SK-N-SH (cell line): ENCODE measurements at regions not wholly inside any gene's neighbourhood (a gene's known extent, or its start where the extent isn't known, plus 50 kb on each side); places are given as distances from the start of the nearest gene placed in this dataset.

Source experiments
- CTCF ChIA-PET: fragments of 300-600, 350-600 bp; formaldehyde crosslinking; extraction: SDS; loops from one replicate; lab custom pipeline; 2021; lab: Yijun Ruan, JAX
- POLR2A ChIA-PET: fragments of 350-600 bp; sonication (Branson Sonifier 250); formaldehyde crosslinking; extraction: SDS; loops from one replicate; lab custom pipeline; 2020; ENCODE audit warnings: antibody characterized with exemption, inconsistent platforms; lab: Yijun Ruan, JAX
- DNase-seq: peaks from one replicate; pipeline ENCODE4 v3.0.0; 2012
- H2AFZ ChIP-seq: fragments of 200-600 bp; sonication (generic); 2 replicates; pipeline ENCODE4 v1.8.1; 2016; ENCODE audit warnings: antibody characterized with exemption, mild to moderate bottlenecking, low read depth
- H3F3A ChIP-seq: fragments of 200-600 bp; sonication (generic); replicated peaks from 2 replicates; pipeline ENCODE3; 2016; ENCODE audit warnings: antibody characterized with exemption, mild to moderate bottlenecking; ENCODE audit not compliant: insufficient read depth
- H3K27ac ChIP-seq, 2 experiments: fragments of 200-500 bp in 1 of 2; fragments of 200-600 bp in 1 of 2; sonication (Bioruptor generic) in 1 of 2; sonication (generic), shearing (Covaris generic) in 1 of 2; 2 replicates each; pipeline versions ENCODE4 v1.5.1 to v1.6.1; 2014 to 2016; ENCODE audit warnings: low read depth in 2 of 2, inconsistent platforms in 1 of 2, low read length in 1 of 2, mild to moderate bottlenecking in 1 of 2, mixed read lengths in 1 of 2
- H3K27me3 ChIP-seq: fragments of 200-600 bp; sonication (generic), shearing (Covaris generic); 2 replicates; pipeline ENCODE4 v1.6.1; 2016; ENCODE audit warnings: mixed run types; ENCODE audit not compliant: insufficient read depth
- H3K36me3 ChIP-seq, 2 experiments: fragments of 200-500 bp in 1 of 2; fragments of 200-600 bp in 1 of 2; sonication (Bioruptor generic) in 1 of 2; sonication (generic) in 1 of 2; replicated peaks in 1 of 2; 2 replicates each; pipeline versions ENCODE3 to v1.5.1; 2014 to 2016; ENCODE audit warnings: low read length in 1 of 2, mild to moderate bottlenecking in 1 of 2; ENCODE audit not compliant: insufficient read depth in 2 of 2, control insufficient read depth in 1 of 2
- H3K4me1 ChIP-seq, 2 experiments: fragments of 200-500 bp in 1 of 2; fragments of 200-600 bp in 1 of 2; sonication (Bioruptor generic) in 1 of 2; sonication (generic), shearing (Covaris generic) in 1 of 2; 2 replicates each; pipeline versions ENCODE4 v1.5.1 to v1.6.1; 2014 to 2016; ENCODE audit warnings: low read depth in 1 of 2, low read length in 1 of 2, mixed run types in 1 of 2; ENCODE audit not compliant: insufficient read depth in 2 of 2, control insufficient read depth in 1 of 2
- H3K4me2 ChIP-seq: fragments of 200-600 bp; sonication (generic), shearing (Covaris generic); 2 replicates; pipeline ENCODE4 v1.6.1; 2017; ENCODE audit warnings: mixed run types
- H3K4me3 ChIP-seq, 2 experiments: fragments of 200-500 bp in 1 of 2; fragments of 200-600 bp in 1 of 2; sonication (Bioruptor generic) in 1 of 2; sonication (generic), shearing (Covaris generic) in 1 of 2; 2 replicates each; pipeline versions ENCODE4 v1.5.1 to v1.8.1; 2014 to 2016; ENCODE audit warnings: low read depth in 2 of 2, inconsistent platforms in 1 of 2, low read length in 1 of 2, mild to moderate bottlenecking in 1 of 2, mixed read lengths in 1 of 2, moderate library complexity in 1 of 2
- H3K79me2 ChIP-seq: fragments of 200-600 bp; sonication (generic); 2 replicates; pipeline ENCODE4 v1.8.1; 2017; ENCODE audit warnings: mild to moderate bottlenecking; ENCODE audit not compliant: insufficient read depth
- H3K9ac ChIP-seq: fragments of 200-600 bp; sonication (generic); 2 replicates; pipeline ENCODE4 v1.6.1; 2017; ENCODE audit warnings: mixed run types
- H3K9me2 ChIP-seq: fragments of 200-600 bp; sonication (generic); 2 replicates; pipeline ENCODE4 v1.6.1; 2017; ENCODE audit warnings: mixed run types
- H3K9me3 ChIP-seq: fragments of 200-600 bp; sonication (generic); 2 replicates; pipeline ENCODE4 v1.6.1; 2017; ENCODE audit warnings: mixed run types, mild to moderate bottlenecking, moderate library complexity
- H4K20me1 ChIP-seq: fragments of 200-600 bp; sonication (generic); 2 replicates; pipeline ENCODE4 v1.6.1; 2017; ENCODE audit warnings: mild to moderate bottlenecking, mixed run types; ENCODE audit not compliant: insufficient read depth
- CHD2 ChIP-seq: fragments of 150-350 bp; IDR thresholded peaks from 2 replicates; pipeline ENCODE4 v1.6.1; 2018; ENCODE audit warnings: low read length; ENCODE audit not compliant: partially characterized antibody
- EP300 ChIP-seq, 2 experiments: IDR thresholded peaks; 2 replicates each; pipeline versions ENCODE4 v1.4.0 to v1.6.1; 2012; ENCODE audit warnings: borderline replicate concordance in 1 of 2, low read depth in 1 of 2, low read length in 1 of 2
- EZH2phosphoT487 ChIP-seq: fragments of 200-600 bp; sonication (generic); IDR thresholded peaks from 2 replicates; pipeline ENCODE4 v1.6.1; 2017; ENCODE audit warnings: low read depth, mixed run types, mild to moderate bottlenecking, antibody characterized with exemption, moderate library complexity, borderline replicate concordance
- FOSL2 ChIP-seq: IDR thresholded peaks from 2 replicates; pipeline ENCODE4 v1.4.0; 2012; ENCODE audit warnings: low read depth, mild to moderate bottlenecking, moderate library complexity, borderline replicate concordance
- GABPA ChIP-seq: IDR thresholded peaks from 2 replicates; pipeline ENCODE4 v1.4.0; 2012; ENCODE audit warnings: low read depth, mild to moderate bottlenecking
- GATA2 ChIP-seq: sonication (generic); formaldehyde crosslinking; IDR thresholded peaks from 2 replicates; pipeline ENCODE4 v1.5.0; 2020; ENCODE audit warnings: mild to moderate bottlenecking, missing genetic modification reagents
- IRF3 ChIP-seq: fragments of 150-350 bp; IDR thresholded peaks from 2 replicates; pipeline ENCODE4 v1.6.1; 2016; ENCODE audit warnings: mild to moderate bottlenecking, low read depth, low read length
- MAX ChIP-seq: IDR thresholded peaks from 2 replicates; pipeline ENCODE4 v1.4.0; 2012; ENCODE audit warnings: low read depth
- NFIC ChIP-seq: IDR thresholded peaks from 2 replicates; pipeline ENCODE4 v1.4.0; 2012; ENCODE audit warnings: borderline replicate concordance
- PBX3 ChIP-seq: IDR thresholded peaks from 2 replicates; pipeline ENCODE4; 2012
- POLR2AphosphoS5 ChIP-seq: IDR thresholded peaks from 2 replicates; pipeline ENCODE4 v1.6.1; 2012; ENCODE audit warnings: low read depth, low read length
- REST ChIP-seq: IDR thresholded peaks from 2 replicates; pipeline ENCODE4 v1.6.1; 2012; ENCODE audit warnings: mild to moderate bottlenecking, low read depth, low read length, moderate library complexity
- RXRA ChIP-seq: IDR thresholded peaks from 2 replicates; pipeline ENCODE4 v1.4.0; 2012; ENCODE audit warnings: low read depth, mild to moderate bottlenecking, borderline replicate concordance
- SIN3A ChIP-seq: IDR thresholded peaks from 2 replicates; pipeline ENCODE4 v1.6.1; 2012; ENCODE audit warnings: low read depth, mild to moderate bottlenecking, low read length, moderate library complexity, borderline replicate concordance
- SMC3 ChIP-seq: IDR thresholded peaks from 2 replicates; pipeline ENCODE4 v1.6.1; 2012; ENCODE audit warnings: low read depth, low read length, improper control_type of control experiment
- TAF1 ChIP-seq: IDR thresholded peaks from 2 replicates; pipeline ENCODE4 v1.6.1; 2012; ENCODE audit warnings: low read depth, mild to moderate bottlenecking, low read length, moderate library complexity, borderline replicate concordance
- TCF12 ChIP-seq: IDR thresholded peaks from 2 replicates; pipeline ENCODE4 v1.4.0; 2012
- TEAD4 ChIP-seq: IDR thresholded peaks from 2 replicates; pipeline ENCODE4 v1.4.0; 2012; ENCODE audit warnings: mild to moderate bottlenecking, borderline replicate concordance; ENCODE audit not compliant: insufficient read depth
- WGBS: methylation state at CpG from one replicate; pipeline ENCODE4 v1.1.6; 2017; ENCODE audit warnings: low lambda C conversion rate; 5-methylcytosine and 5-hydroxymethylcytosine counted together

- no peak overlapping the region for H3K4me3 ChIP-seq
- H3K4me2 ChIP-seq: no peak overlapping the region
- H3K36me3 ChIP-seq: no peaks in the 10 kb centered on the region
- H3K9me2 ChIP-seq: no peaks in the 10 kb centered on the region
- CTCF ChIA-PET: interaction anchor here (1.9 kb wide), 1 partner anchor 11 kb away, joined by 4 read pairs; no protein-coding TSS in a partner anchor
- no peak overlapping the region for H3K27ac ChIP-seq
- no peaks in the 10 kb centered on the region for H3K79me2 ChIP-seq
- TF ChIP-seq PBX3: no peak
- TF ChIP-seq SIN3A: no peak
- TF ChIP-seq IRF3: no peak
- H3K9me3 ChIP-seq: no peaks in the 10 kb centered on the region
- peaks cover 7% of the 10 kb centered on the region; the same call in 1 of the 2 replicates for H3K27me3 ChIP-seq
- POLR2A ChIA-PET: no interaction called here
- no peaks in the 10 kb centered on the region for H3F3A ChIP-seq
- H3K4me1 ChIP-seq: no peaks in the 10 kb centered on the region
- WGBS: 0% methylated on average over 3 of the region's 3 CpGs
- no peaks in the 10 kb centered on the region for H4K20me1 ChIP-seq
- no peak for DNase-seq
- no peak overlapping the region for H3K9ac ChIP-seq
- no peak overlapping the region for H2AFZ ChIP-seq
These were observed 245.0 kb upstream of the SFRP2 start for GRCh38 chr4:154033921-154034320.

- peaks cover 7% of the 10 kb centered on the region; the same call in 1 of the 2 replicates for H3K27me3 ChIP-seq
- no peak overlapping the region for H3K27ac ChIP-seq
- H3K4me1 ChIP-seq: no peaks in the 10 kb centered on the region
- CTCF ChIA-PET: interaction anchor here (1.9 kb wide), 1 partner anchor 12 kb away, joined by 4 read pairs; no protein-coding TSS in a partner anchor
- no peak for DNase-seq
- H3K9me2 ChIP-seq: no peaks in the 10 kb centered on the region
- no peak for TF ChIP-seq TAF1
- TF ChIP-seq EZH2phosphoT487: no peak
- no peak for TF ChIP-seq SIN3A
- no peak for TF ChIP-seq CHD2
- TF ChIP-seq GABPA: no peak
- TF ChIP-seq GATA2 (CRISPR knock-in tag): no peak
- no peak for TF ChIP-seq TEAD4
- TF ChIP-seq PBX3: no peak
- no peak for TF ChIP-seq RXRA
- no peak for TF ChIP-seq FOSL2
- TF ChIP-seq SMC3: no peak
- TF ChIP-seq REST: no peak
- no peak for TF ChIP-seq POLR2AphosphoS5
- no peak for TF ChIP-seq TCF12
- TF ChIP-seq IRF3: no peak
- TF ChIP-seq NFIC: no peak
- TF ChIP-seq MAX: no peak
- no peak for TF ChIP-seq EP300 (IDR thresholded peaks at IDR 0.05; ENCODE audit: borderline replicate concordance in 1 of 2, low read depth in 1 of 2, low read length in 1 of 2)
- no peak overlapping the region for H3K9ac ChIP-seq
- H3F3A ChIP-seq: no peaks in the 10 kb centered on the region
- no peak overlapping the region for H3K4me2 ChIP-seq
- H3K36me3 ChIP-seq: no peaks in the 10 kb centered on the region
- no peak overlapping the region for H2AFZ ChIP-seq
- POLR2A ChIA-PET: no interaction called here
- 3% methylated on average over 3 of the region's 3 CpGs for WGBS
- no peaks in the 10 kb centered on the region for H3K79me2 ChIP-seq
- no peak overlapping the region for H3K4me3 ChIP-seq
- no peaks in the 10 kb centered on the region for H3K9me3 ChIP-seq
- H4K20me1 ChIP-seq: no peaks in the 10 kb centered on the region
These were observed 244.0 kb upstream of the SFRP2 start for GRCh38 chr4:154032914-154033313.
